GM23338 (cell line): ENCODE measurements at regions not wholly inside any gene's neighbourhood (a gene's known extent, or its start where the extent isn't known, plus 50 kb on each side); places are given as distances from the start of the nearest gene placed in this dataset.

Source experiments
- ATAC-seq: fragments of 200-7000 bp; cut with Tn5 transposase; 3 replicates; pipeline ENCODE4 v1.9.1; 2020
- DNase-seq: peaks from one replicate; pipeline ENCODE4 v3.0.0-alpha.2; 2015; ENCODE audit warnings: low spot score
- H2AFZ ChIP-seq: fragments of 200-600 bp; sonication (generic); 2 replicates; pipeline ENCODE4 v1.8.0; 2016; ENCODE audit warnings: antibody characterized with exemption, mild to moderate bottlenecking, moderate library complexity
- H3F3A ChIP-seq: fragments of 200-600 bp; sonication (generic); replicated peaks from 2 replicates; pipeline ENCODE4 v1.8.0; 2017; ENCODE audit warnings: antibody characterized with exemption, mixed run types, low read depth
- H3K27ac ChIP-seq: fragments of 200-600 bp; sonication (generic); 2 replicates; pipeline ENCODE4 v1.6.1; 2016; ENCODE audit warnings: low read depth
- H3K27me3 ChIP-seq: fragments of 200-600 bp; sonication (generic); 2 replicates; pipeline ENCODE4 v1.8.0; 2016; ENCODE audit warnings: mild to moderate bottlenecking, mixed run types, moderate library complexity; ENCODE audit not compliant: insufficient read depth
- H3K36me3 ChIP-seq: fragments of 200-600 bp; sonication (generic); 2 replicates; pipeline ENCODE4 v1.8.0; 2016; ENCODE audit warnings: mild to moderate bottlenecking; ENCODE audit not compliant: insufficient read depth
- H3K4me1 ChIP-seq: fragments of 200-600 bp; sonication (generic); 2 replicates; pipeline ENCODE4 v1.8.0; 2016; ENCODE audit warnings: mild to moderate bottlenecking, moderate library complexity; ENCODE audit not compliant: insufficient read depth
- H3K4me2 ChIP-seq: fragments of 200-600 bp; sonication (generic); 2 replicates; pipeline ENCODE4 v1.7.1; 2017; ENCODE audit warnings: mixed run types
- H3K4me3 ChIP-seq: fragments of 200-600 bp; sonication (generic); 2 replicates; pipeline ENCODE4 v1.6.1; 2016; ENCODE audit warnings: mixed run types
- H3K79me2 ChIP-seq: fragments of 200-600 bp; sonication (generic); replicated peaks from 2 replicates; pipeline ENCODE4 v1.8.0; 2017; ENCODE audit warnings: mild to moderate bottlenecking; ENCODE audit not compliant: insufficient read depth
- H3K9me2 ChIP-seq: fragments of 200-600 bp; sonication (generic); 2 replicates; pipeline ENCODE4 v1.8.0; 2017; ENCODE audit not compliant: insufficient read depth
- H4K20me1 ChIP-seq: fragments of 200-600 bp; sonication (generic); replicated peaks from 2 replicates; pipeline ENCODE4 v1.8.0; 2017; ENCODE audit warnings: mild to moderate bottlenecking; ENCODE audit not compliant: insufficient read depth
- H3K27ac Mint-ChIP-seq: 2 replicates; pipeline ENCODE4 v1.8.0; 2020; ENCODE audit warnings: inconsistent platforms, mild to moderate bottlenecking, moderate library complexity, mixed read lengths
- H3K27me3 Mint-ChIP-seq: 3 replicates; pipeline ENCODE4 v1.8.0; 2022; ENCODE audit warnings: low read depth, mild to moderate bottlenecking, moderate library complexity, mixed read lengths, inconsistent platforms; ENCODE audit not compliant: insufficient read depth, poor library complexity
- H3K36me3 Mint-ChIP-seq: 3 replicates; pipeline ENCODE4 v1.8.0; 2021; ENCODE audit warnings: low read depth, mild to moderate bottlenecking, inconsistent platforms, moderate library complexity, mixed read lengths
- H3K4me1 Mint-ChIP-seq: 3 replicates; pipeline ENCODE4 v1.8.0; 2020; ENCODE audit warnings: mild to moderate bottlenecking, inconsistent platforms, mixed read lengths
- H3K4me3 Mint-ChIP-seq: 3 replicates; pipeline ENCODE4 v1.8.0; 2021; ENCODE audit warnings: moderate library complexity, mild to moderate bottlenecking, inconsistent platforms, mixed read lengths
- H3K9me3 Mint-ChIP-seq: 3 replicates; pipeline ENCODE4 v1.8.0; 2020; ENCODE audit warnings: moderate library complexity, mild to moderate bottlenecking, inconsistent platforms, mixed read lengths
- JUNB ChIP-seq: IDR thresholded peaks from one replicate; pipeline ENCODE4 v1.6.1; 2016; ENCODE audit warnings: antibody characterized with exemption; ENCODE audit not compliant: unreplicated experiment
- NANOG ChIP-seq: IDR thresholded peaks from 2 replicates; pipeline ENCODE4 v1.6.1; 2016; ENCODE audit warnings: antibody characterized with exemption, borderline replicate concordance
- POLR2AphosphoS5 ChIP-seq: IDR thresholded peaks from 2 replicates; pipeline ENCODE4 v1.6.1; 2016; ENCODE audit warnings: antibody characterized with exemption, low read depth
- STAT1 ChIP-seq: IDR thresholded peaks from one replicate; pipeline ENCODE4 v1.6.1; 2016; ENCODE audit warnings: antibody characterized with exemption; ENCODE audit not compliant: unreplicated experiment
- ZNF114 ChIP-seq: fragments of 250-450 bp; sonication (Bioruptor Pico); IDR thresholded peaks from 2 replicates; pipeline ENCODE4 v1.5.0; 2020; ENCODE audit warnings: mild to moderate bottlenecking, moderate library complexity
- TF ChIP-seq, protein P1 (sequence below), 2 experiments: fragments of 200-600 bp in 1 of 2; sonication (generic) in 1 of 2; conservative IDR thresholded peaks; 2 replicates each; pipeline versions ENCODE4 v1.5.1 to v1.6.1; 2016 to 2017; ENCODE audit warnings: antibody characterized with exemption in 2 of 2, low read depth in 2 of 2, mild to moderate bottlenecking in 2 of 2, moderate library complexity in 1 of 2
- TF ChIP-seq, protein P2 (sequence below): IDR thresholded peaks from 2 replicates; pipeline ENCODE4 v1.6.1; 2016; ENCODE audit warnings: antibody characterized with exemption

DNA sequence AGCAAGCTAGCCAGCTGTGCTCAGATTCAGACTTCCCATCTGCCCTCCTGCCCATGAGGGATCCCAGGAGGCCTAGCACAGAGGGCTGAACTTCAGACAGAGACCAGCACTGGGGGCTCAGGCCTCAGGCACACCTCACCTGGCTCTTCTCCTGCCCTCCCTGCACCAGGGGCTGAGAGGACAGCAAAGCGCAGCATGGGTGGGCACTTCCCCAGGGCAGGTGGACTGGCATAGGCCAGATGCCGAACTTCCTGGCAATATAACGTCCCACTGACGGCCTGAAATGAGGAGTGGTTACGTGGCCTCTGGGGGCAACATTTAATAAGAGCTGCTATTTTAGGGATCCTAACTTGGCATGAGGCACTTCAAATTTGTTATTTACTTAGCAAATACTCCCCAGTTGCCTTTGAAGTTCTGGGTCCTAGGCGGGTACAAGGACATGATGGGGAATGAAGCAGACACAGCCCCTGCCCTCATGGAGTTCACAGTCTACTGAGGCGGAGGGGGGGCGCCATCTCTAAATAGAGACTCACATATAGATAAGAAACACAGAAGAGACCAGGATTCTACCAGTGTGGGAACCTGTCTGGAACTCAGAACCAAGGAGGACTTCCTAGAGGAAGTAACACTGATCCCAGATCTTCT lies 101.8 kb upstream of the ZMIZ1 start:
- ATAC-seq (no peak), DNase-seq (no peak)
- Mint-ChIP-seq H3K27me3 (peaks cover 20% of the 10 kb centered on the region), H3K27ac (no peak overlapping the region), H3K4me1 (peaks cover 27% of the 10 kb centered on the region), H3K9me3 (no peaks in the 10 kb centered on the region), H3K4me3 (no peak overlapping the region), H3K36me3 (no peaks in the 10 kb centered on the region)
- H3K27ac ChIP-seq: no peak overlapping the region
- H3K79me2 ChIP-seq: no peaks in the 10 kb centered on the region
- no peak overlapping the region for H2AFZ ChIP-seq
- no peak overlapping the region for H3K4me3 ChIP-seq
- H3K36me3 ChIP-seq: no peaks in the 10 kb centered on the region
- H3K4me1 ChIP-seq: peaks cover 16% of the 10 kb centered on the region; the same call in 1 of the 2 replicates
- TF ChIP-seq, protein P1, sequence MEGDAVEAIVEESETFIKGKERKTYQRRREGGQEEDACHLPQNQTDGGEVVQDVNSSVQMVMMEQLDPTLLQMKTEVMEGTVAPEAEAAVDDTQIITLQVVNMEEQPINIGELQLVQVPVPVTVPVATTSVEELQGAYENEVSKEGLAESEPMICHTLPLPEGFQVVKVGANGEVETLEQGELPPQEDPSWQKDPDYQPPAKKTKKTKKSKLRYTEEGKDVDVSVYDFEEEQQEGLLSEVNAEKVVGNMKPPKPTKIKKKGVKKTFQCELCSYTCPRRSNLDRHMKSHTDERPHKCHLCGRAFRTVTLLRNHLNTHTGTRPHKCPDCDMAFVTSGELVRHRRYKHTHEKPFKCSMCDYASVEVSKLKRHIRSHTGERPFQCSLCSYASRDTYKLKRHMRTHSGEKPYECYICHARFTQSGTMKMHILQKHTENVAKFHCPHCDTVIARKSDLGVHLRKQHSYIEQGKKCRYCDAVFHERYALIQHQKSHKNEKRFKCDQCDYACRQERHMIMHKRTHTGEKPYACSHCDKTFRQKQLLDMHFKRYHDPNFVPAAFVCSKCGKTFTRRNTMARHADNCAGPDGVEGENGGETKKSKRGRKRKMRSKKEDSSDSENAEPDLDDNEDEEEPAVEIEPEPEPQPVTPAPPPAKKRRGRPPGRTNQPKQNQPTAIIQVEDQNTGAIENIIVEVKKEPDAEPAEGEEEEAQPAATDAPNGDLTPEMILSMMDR (conservative IDR thresholded peaks at IDR 0.05; ENCODE audit: low read depth in 2 of 2): no peak
- TF ChIP-seq ZNF114 (CRISPR knock-in tag): no peak
- no peak for TF ChIP-seq POLR2AphosphoS5
- TF ChIP-seq STAT1: no peak
- no peak for TF ChIP-seq NANOG
- no peak for TF ChIP-seq JUNB
- TF ChIP-seq, protein P2, sequence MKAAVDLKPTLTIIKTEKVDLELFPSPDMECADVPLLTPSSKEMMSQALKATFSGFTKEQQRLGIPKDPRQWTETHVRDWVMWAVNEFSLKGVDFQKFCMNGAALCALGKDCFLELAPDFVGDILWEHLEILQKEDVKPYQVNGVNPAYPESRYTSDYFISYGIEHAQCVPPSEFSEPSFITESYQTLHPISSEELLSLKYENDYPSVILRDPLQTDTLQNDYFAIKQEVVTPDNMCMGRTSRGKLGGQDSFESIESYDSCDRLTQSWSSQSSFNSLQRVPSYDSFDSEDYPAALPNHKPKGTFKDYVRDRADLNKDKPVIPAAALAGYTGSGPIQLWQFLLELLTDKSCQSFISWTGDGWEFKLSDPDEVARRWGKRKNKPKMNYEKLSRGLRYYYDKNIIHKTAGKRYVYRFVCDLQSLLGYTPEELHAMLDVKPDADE: no peak
- no peak overlapping the region for H3K4me2 ChIP-seq
- no peaks in the 10 kb centered on the region for H4K20me1 ChIP-seq
- H3K9me2 ChIP-seq: no peaks in the 10 kb centered on the region
- H3F3A ChIP-seq: no peaks in the 10 kb centered on the region
- no peaks in the 10 kb centered on the region for H3K27me3 ChIP-seq

DNA sequence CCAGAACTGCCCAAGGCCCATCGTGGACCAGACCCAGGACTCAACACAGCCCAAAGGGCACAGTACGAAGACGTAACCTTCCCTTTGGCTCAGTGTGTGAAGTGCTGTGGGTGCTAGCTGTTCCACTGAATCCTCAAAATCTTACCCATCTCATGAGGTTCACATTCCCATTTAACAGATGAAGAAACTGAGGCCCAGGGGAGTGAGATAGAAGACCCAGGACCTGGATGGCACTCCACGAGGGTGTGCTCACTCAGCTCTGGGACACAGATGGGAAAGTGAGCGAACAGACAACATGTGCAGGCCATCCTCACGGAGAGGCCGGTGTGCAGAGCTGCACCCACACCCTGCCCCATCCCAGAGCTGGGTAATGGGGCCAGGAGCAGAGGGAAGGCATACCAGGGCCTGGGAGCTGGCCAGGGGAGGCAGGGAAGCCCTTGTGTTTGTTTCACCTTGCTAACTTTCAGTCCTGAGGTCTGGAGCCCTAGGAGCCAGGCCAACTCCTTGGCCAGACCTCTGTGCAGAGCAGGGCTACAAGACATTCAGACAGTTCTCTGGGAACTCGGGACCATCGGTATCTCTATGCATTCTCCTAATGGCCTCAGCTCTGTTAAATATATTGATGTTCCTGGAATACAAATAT lies 100.3 kb upstream of the ZMIZ1 start:
- ATAC-seq: no peak
- peaks cover 37% of the 10 kb centered on the region for H3K4me1 Mint-ChIP-seq

More for the DNA sequence above, 100.3 kb upstream of the ZMIZ1 start:
- no peak overlapping the region for H3K4me3 ChIP-seq
- no peaks in the 10 kb centered on the region for H3F3A ChIP-seq
- H3K4me1 ChIP-seq: peaks cover 28% of the 10 kb centered on the region; the same call in 1 of the 2 replicates
- H3K36me3 ChIP-seq: no peaks in the 10 kb centered on the region
- H3K79me2 ChIP-seq: no peaks in the 10 kb centered on the region
- Mint-ChIP-seq H3K4me3 (no peak overlapping the region), H3K27me3 (peaks cover 24% of the 10 kb centered on the region), H3K36me3 (no peaks in the 10 kb centered on the region), H3K9me3 (no peaks in the 10 kb centered on the region), H3K27ac (no peak overlapping the region)
- H3K9me2 ChIP-seq: no peaks in the 10 kb centered on the region
- no peak overlapping the region for H3K27ac ChIP-seq
- no peak for DNase-seq
- H3K4me2 ChIP-seq: no peak overlapping the region
- TF ChIP-seq POLR2AphosphoS5 (no peak), JUNB (no peak)
- no peak overlapping the region for H2AFZ ChIP-seq
- no peaks in the 10 kb centered on the region for H3K27me3 ChIP-seq
- no peaks in the 10 kb centered on the region for H4K20me1 ChIP-seq
